MV-4-11 (cell line): ENCODE measurements at regions not wholly inside any gene's neighbourhood (a gene's known extent, or its start where the extent isn't known, plus 50 kb on each side); places are given as distances from the start of the nearest gene placed in this dataset.
A peak's percentile ranks its signal among the peaks of the same experiment; 100 is the strongest.

Experiments
- DNase-seq: peaks from one replicate; lab custom pipeline; 2025; lab: John Stamatoyannopoulos, UW

DNA sequence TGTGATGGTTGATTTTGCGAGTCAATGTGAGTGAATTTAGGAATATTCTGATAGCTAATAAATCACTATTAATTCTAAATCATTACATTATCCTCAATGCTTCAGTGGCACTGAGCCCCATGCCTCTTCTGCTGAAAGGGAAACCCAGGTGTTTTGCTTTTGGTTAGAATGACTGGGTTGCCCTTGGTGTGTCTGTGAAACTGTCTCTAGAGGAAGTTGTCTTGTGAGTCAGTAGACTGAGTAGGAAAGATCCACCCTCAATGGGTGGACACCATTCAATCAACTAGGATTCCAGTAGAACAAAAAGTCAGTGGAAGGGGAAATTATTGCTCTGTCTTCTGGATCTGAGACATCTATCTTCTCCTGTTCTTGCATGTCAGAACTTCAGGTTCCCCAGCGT, 472.4 kb downstream of the ANKRD7 start:
- peak; percentile 12 for DNase-seq

DNA sequence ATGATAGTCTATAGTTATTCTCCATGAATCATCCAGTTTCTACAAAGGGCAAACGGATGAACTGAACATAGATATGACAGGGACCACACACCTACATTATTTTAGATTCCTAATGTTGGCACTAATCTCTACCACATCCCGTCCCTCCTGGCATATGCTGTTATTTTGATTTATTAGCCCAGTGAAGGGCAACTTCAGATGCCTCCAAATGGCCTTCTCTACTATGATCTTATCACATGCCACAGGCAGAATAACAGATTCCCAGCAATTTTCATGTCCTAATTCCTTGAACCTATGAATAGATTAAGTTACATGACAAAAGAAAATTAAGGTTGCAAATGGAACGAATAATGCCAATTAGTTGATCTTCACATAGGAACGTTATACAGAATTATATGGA, 474.7 kb downstream of the ANKRD7 start:
- no peak for DNase-seq

DNA sequence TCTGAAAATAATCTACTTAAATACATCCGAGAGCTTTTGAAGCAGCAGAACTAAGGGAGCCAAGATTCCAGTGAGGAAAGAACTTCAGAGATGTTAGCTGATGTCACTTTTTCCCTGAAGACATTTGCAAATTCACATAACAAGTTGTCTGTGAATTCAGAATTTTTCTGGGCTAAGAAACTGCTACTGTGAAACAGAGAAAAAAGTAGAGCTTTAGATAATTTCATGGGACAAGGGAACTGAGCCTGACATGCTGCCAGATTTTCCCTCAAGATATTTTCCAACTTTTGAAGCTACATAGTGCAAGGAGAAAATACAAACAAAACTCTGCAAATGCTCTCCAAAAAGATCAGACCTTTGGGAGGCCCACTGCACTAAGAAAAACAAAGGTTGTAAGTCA, 484.2 kb downstream of the ANKRD7 start:
- no peak for DNase-seq

GRCh38 chr7:118711688-118712087, 487.2 kb downstream of the ANKRD7 start:
- no peak for DNase-seq

DNA sequence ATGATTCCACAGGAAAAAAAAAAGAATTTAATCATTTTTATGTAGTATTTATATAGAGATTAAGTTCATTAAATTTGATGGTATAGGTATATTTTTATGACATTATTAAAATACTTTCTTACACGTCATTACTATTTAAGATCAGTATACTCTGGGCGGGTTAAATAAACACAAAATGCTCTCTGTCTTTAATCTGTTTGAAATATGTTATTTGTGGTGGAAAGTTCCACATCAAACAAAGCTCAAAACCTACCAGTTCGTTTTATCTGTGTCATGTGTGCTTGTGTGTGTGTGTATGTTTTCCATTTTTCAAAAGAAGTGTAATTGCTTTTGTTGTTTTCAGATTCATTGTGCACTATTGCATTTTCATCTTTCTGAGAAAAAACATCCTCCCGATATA, 488.5 kb downstream of the ANKRD7 start:
- DNase-seq = no peak

DNA sequence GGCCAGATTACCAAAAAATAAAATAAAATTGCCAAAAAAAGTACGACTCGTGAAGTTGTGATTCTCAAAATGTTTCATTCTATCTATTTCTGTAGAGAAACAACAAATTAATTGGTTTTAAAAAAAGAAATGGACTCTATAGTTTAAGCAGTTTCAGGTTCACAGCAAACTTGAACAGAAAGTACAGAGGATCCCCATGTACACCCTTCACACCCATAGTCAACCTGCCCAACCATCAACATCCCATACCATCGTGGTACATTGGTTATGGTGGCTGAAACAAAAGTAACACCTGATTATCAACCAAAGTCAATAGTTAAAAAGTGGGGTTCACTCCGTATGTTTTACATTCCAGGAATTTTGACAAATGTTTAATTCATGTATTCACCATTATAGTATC, 496.1 kb downstream of the ANKRD7 start:
- no peak for DNase-seq

GRCh38 chr7:118731854-118732253, 507.4 kb downstream of the ANKRD7 start:
- peak; percentile 12 for DNase-seq

DNA sequence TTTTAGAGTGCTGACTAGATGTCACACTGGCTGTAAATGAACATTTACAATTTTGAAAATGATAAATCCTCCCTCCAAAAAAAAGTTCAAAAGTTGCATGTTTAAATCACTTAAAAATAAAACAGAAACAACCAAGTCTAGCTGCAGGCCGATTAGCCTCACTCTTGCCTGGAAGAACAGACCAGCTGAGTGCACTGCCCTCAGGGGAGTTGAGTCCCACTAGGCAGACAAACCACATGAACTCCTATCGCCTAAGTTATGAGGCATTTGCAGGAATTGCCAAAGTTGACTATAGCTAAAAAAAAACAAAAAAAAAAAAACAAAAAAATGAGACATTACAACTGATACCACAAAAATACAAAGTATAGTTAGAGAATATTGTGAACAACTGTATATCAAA, 510.0 kb downstream of the ANKRD7 start:
- DNase-seq = no peak

DNA sequence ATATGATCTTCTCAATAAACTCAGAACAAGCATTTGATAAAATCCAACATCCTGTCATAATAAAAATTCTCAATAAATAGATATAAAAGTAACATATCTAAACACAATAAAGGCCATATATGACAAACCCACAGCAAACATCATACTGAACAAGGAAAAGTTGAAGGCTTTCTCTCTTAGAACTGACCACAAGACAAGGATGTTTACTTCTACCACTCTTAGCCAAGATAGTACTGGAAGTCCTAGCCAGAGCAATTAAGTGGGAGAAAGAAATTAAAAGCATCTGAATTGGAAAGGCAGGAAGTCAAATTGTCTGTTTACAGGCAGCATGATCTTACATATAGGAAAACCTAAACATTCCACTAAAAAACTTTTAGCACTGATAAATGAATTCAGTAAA, 510.9 kb downstream of the ANKRD7 start:
- no peak for DNase-seq

DNA sequence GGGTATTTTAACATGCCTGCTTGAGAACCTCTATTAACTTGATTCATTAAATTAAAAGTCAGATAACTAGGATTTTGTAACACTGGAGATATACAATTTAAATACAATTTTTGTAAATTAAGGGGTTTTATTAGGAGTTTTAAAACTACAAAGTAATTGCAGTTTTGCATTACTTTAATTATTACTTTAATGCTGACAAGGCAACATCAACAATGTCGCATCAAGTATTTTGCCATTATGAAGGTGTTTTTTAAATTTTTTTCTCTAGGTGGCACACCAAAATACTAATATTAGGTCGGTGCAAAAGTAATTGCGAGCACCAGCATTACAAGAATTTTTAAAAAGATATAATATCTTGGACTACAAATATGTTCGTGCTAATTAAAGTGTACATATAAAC, 513.4 kb downstream of the ANKRD7 start:
- DNase-seq = no peak

GRCh38 chr7:118745927-118746326, 521.4 kb downstream of the ANKRD7 start:
- DNase-seq = no peak

DNA sequence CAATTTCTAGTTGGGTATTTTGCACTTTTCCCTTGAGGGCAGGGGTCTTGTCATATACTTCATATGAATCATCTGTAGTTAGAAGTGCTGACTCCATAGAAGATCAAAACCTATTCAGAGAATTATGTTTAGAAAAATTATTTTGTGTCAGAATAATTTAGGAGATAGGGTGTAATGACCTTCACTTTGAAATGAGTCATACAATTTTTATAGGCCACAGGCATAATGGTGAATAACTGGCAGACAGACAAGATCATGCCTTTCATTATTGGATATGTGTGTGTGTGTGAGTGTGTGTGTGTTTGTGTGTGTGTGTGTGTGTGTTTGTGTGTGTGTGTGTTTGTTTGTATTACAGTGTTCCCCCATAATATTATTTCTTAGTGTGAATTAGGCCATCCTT, 523.0 kb downstream of the ANKRD7 start:
- DNase-seq = no peak

GRCh38 chr7:118753479-118753878, 529.0 kb downstream of the ANKRD7 start:
- DNase-seq = no peak

DNA sequence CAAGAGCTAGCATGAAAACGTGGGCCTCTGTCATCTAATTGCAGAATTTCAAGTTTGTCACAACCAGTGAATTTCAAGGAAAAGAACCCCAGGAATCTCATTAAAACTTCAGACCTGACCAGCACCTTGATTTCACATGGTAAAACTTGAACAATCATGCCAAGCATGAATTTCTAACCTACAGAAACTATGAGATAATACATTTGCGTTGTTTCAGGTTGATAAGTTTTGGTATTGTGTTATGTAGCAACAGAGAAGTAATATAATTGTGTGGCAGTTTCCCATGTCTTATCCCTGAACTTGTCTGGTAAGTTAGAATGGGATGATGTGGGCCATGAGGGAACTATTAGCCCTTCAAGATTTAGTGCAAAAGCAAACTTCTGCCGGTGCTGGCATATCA, 530.1 kb downstream of the ANKRD7 start:
- DNase-seq = no peak

GRCh38 chr7:118755067-118755625, 530.6 kb downstream of the ANKRD7 start:
- no peak for DNase-seq

GRCh38 chr7:118757066-118757465, 532.6 kb downstream of the ANKRD7 start:
- DNase-seq = no peak

- DNase-seq = no peak
Measured at GRCh38 chr7:118758582-118758981, 534.1 kb downstream of the ANKRD7 start.

DNA sequence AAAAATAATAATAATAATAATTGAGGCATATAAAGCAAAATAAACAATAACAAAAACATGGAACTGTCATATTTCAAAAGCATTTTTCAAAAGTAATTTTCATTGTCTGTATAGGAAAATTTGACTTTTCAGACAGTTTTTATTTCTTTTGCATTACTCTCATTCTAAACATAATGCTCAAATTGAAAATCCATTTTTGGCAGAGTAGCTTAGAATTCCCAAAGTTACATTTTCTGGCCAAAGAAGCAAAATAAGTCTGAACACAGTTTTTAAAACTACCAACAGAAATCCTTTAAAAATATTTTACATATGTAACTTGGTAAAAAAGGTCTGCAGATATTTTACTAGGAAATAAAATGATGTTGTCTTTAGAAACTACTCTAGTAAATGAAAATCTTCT, 535.4 kb downstream of the ANKRD7 start:
- DNase-seq = no peak

DNA sequence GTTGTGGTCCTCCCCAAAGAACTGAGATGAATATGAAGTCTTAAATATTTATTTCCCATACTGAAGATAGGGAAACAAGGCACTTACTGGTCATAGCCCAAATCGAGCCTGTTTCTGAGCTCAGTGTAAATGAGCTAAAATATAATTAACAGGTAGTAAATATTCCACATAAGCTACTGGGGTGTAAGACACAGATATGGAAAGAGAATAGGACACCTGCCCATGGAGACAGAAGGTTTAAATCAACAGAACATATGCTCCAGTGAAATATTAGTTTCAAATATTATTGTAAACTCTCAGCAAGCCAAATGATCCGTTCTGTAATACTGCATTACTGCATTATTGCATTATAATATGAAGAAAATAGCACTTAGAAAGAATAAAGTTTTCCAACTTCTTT, 537.9 kb downstream of the ANKRD7 start:
- DNase-seq = no peak

DNA sequence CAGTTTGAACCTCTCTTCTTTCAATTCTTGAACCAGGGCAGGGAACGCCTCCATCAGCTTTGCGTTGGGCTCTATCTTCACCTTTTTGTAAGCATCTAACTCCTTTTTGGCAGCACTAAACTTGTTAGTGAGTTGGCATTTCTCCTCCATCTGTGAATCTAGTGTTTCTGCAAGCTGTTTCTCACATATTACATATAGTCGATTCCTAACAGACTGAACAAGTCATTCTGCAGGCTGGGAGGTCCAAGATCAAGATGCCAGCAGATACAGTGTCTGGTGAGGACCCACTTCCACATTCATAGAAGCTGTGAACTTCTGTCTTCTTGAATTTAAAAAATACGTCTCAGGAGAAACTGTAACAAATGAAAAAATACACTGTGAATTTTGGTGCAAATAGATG, 539.7 kb downstream of the ANKRD7 start:
- DNase-seq = no peak

DNA sequence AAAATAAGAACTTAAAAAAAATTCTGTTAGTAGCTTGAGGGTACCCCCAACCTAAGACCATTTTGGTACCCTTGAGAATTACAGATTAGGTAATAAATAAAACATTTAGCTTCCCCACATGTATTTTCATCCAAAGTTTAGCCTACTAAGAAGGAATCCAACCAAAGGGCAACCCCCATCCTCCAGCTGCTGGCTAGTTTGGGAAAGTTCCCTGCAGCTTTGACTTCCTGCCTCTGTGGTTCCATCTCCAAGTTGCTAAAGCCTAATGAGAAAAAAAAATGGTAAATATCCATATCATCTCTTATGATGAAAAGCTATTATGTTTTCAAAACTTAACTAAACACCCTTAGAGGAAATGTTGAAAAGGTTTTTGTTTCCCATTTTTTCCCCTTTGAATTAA, 547.2 kb downstream of the ANKRD7 start:
- no peak for DNase-seq

DNA sequence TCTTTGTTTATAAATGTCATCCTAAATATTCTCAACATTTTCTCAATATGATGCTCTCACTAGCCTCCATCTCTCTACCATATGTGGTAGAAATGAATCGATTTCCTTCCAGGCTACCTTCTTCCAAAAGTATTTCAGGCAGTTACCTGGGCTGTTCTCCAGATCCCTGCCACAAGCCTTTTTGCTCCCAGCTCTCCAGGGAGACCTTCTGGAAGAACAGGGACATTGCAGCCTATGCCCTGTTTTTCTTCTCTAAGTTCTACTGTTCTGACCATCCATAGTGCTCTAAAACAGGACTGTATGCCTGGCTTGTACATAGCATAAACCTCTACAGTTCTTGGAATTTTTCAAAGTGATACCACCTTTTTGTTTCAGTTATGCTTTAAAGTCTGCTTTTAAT, 552.8 kb downstream of the ANKRD7 start:
- no peak for DNase-seq

DNA sequence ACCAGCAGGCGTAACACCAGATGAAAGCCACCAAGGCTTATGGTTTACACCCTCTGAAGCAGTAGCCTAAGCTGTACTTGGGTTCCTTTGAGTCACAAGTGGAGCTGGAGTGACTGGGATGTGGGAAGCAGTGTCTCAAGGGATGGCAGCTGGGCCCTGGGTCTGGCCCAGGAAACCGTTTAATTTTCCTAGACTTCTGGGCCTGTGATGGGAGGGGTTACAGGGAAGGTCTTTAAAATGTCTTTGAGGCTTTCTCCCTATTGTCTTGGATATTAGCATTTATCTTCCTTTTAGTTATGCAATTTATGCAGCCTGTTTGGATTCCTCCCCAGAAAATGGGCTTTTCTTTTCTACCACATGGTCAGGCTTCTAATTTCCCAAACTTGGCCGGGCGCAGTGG, 568.2 kb downstream of the ANKRD7 start:
- no peak for DNase-seq

DNA sequence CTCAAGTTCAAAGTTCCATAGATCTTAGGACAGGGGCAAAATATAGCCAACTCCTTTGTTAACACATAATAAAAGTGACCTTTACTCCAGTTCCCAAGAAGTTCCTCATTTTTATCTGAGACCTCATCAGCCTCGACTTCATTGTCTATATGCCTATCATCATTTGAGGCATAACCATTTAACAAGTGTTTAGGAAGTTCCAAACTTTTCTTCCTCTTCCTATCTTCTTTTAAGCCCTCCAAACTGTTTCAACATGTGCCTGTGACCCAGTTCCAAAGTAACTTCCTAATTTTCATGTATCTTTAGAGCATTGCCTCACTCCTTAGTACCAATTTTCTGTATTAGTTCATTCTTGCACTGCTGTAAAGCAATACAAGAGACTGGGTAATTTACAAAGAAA, 569.1 kb downstream of the ANKRD7 start:
- peak; percentile 91 for DNase-seq

DNA sequence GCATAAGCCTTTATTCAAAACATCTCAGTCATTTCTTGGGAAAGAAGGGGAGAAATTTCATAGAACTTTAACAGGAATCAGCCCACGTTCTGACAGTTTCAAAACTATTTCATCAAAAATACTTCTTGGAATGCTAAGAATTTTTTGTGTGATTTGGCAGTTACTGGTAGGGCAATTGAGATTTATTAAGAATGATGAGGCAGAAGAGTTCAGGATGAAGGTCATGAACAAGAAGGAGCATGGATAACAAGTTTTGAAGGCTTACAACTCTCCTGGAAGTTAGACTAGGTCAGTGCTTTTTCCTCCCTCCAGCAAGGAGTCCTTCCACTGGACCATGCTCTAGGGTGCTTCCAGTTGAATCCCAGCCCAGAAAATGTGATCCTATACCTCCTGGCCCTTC, 569.9 kb downstream of the ANKRD7 start:
- DNase-seq = no peak
